ENCODE measurements at regions not wholly inside any gene's neighbourhood (a gene's known extent, or its start where the extent isn't known, plus 50 kb on each side); places are given as distances from the start of the nearest gene placed in this dataset.

DNA sequence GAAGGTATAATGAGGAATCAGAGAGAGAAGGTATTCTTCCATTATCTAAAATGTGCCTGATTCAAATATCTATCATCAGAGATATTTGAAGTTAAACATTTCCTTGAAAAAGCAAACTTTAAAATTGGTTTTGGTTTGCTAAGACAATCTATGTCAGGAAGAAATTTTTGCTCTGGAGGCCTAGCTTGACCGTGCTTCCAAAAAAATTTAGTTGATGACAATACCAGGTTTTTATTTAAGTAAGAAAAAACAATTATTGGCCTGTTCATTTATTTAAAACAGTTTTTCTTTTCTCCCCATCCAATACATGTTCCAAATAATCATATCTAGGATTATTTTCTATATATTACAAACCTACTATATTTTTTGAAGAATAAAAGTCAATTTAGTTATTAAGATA, 75.3 kb downstream of the OTOL1 start:
- TF ChIP-seq CTCF (IDR thresholded peaks at IDR 0.05) (no peak), EP300 (IDR thresholded peaks at IDR 0.05) (no peak), POLR2A (IDR thresholded peaks at IDR 0.05) (no peak)

All from tibial nerve (tissue), 4 donors.